ENCODE measurements at regions not wholly inside any gene's neighbourhood (a gene's known extent, or its start where the extent isn't known, plus 50 kb on each side); places are given as distances from the start of the nearest gene placed in this dataset.
"Not testable (repeated sequence)": the region's sequence is repeated elsewhere in the genome, so short reads cannot be mapped to it uniquely, and the experiment has no call there.

- 92% methylated on average over 5 of the region's 10 CpGs for WGBS (ENCODE audit: missing lambda C conversion rate)
- FAIRE-seq: not testable (repeated sequence)
These were observed 210.3 kb downstream of the TRIML1 start for GRCh38 chr4:188349569-188349968.

GRCh38 chr4:188363196-188363595, 224.0 kb downstream of the TRIML1 start:
- ATAC-seq: no peak
- no peak overlapping the region for H3K4me3 ChIP-seq
- no peak for FAIRE-seq
- WGBS (ENCODE audit: missing lambda C conversion rate): 63% methylated on average over 1 of the region's 1 CpG
- ChIA-PET POLR2A (no interaction called here), CTCF (no interaction called here)
- no peaks in the 10 kb centered on the region for H3K9me3 ChIP-seq
- H3K4me1 ChIP-seq: peaks cover 5% of the 10 kb centered on the region; the same call in 2 of the 3 replicates
- DNase-seq (ENCODE audit: low read depth in 1 of 2, low spot score in 1 of 2): no peak
- H3K4me2 ChIP-seq: no peak overlapping the region
- no peak for TF ChIP-seq NPAS2 (CRISPR knock-in tag; IDR thresholded peaks at IDR 0.05; ENCODE audit: borderline replicate concordance)
- TF ChIP-seq HOXB13 (CRISPR knock-in tag; IDR thresholded peaks at IDR 0.05; ENCODE audit: low read depth): no peak
- TF ChIP-seq FOSL2 (IDR thresholded peaks at IDR 0.05): no peak
- no peak for TF ChIP-seq FOSL2 (CRISPR knock-in tag; IDR thresholded peaks at IDR 0.05)
- no peak for TF ChIP-seq EP300 (IDR thresholded peaks at IDR 0.05)
- no peak for TF ChIP-seq RNF2 (IDR thresholded peaks at IDR 0.05; ENCODE audit: borderline replicate concordance, low read depth)
- no peak for TF ChIP-seq CBX2 (IDR thresholded peaks at IDR 0.05; ENCODE audit: borderline replicate concordance, low read depth)
- TF ChIP-seq RCOR1 (IDR thresholded peaks at IDR 0.05; ENCODE audit: low read depth, low read length): no peak
- TF ChIP-seq USF2 (IDR thresholded peaks at IDR 0.05): no peak
- 0 out of 6 replicates have a peak overlapping the region, but pooled peaks of 1 of the 2 experiments have one; percentile 24 for H3K27ac ChIP-seq

More at GRCh38 chr4:188349569-188349968, 210.3 kb downstream of the TRIML1 start:
- ATAC-seq; DNase-seq (ENCODE audit: low read depth in 1 of 2, low spot score in 1 of 2); H3K9me3 ChIP-seq; H3K27ac ChIP-seq; CTCF ChIA-PET; H3K4me2 ChIP-seq; POLR2A ChIA-PET; H3K4me1 ChIP-seq; H3K4me3 ChIP-seq: not testable (repeated sequence)

GRCh38 chr4:188370777-188371176, 231.5 kb downstream of the TRIML1 start:
- Histone ChIP-seq H3K4me1 (peaks cover 4% of the 10 kb centered on the region; the same call in 1 of the 3 replicates), H3K4me2 (no peak overlapping the region), H3K9me3 (no peaks in the 10 kb centered on the region), H3K4me3 (no peak overlapping the region), H3K27ac (no peak overlapping the region)
- ChIA-PET POLR2A (no interaction called here), CTCF (interaction anchor here (0.9 kb wide), 1 partner anchor 288 kb away, joined by 3 read pairs; no protein-coding TSS in a partner anchor)
- FAIRE-seq (no peak), DNase-seq (ENCODE audit: low read depth in 1 of 2, low spot score in 1 of 2) (no peak), ATAC-seq (no peak)
- TF ChIP-seq EHF (CRISPR knock-in tag; IDR thresholded peaks at IDR 0.05) (no peak), MAFK (IDR thresholded peaks at IDR 0.05; ENCODE audit: partially characterized antibody) (no peak), KDM1A (IDR thresholded peaks at IDR 0.05; ENCODE audit: low read depth) (no peak), TP53 (CRISPR knock-in tag; IDR thresholded peaks at IDR 0.05) (no peak), BHLHE40 (IDR thresholded peaks at IDR 0.05; ENCODE audit: low read depth, low read length) (no peak), RAD21 (conservative IDR thresholded peaks at IDR 0.05 in 1 of 2, IDR thresholded peaks at IDR 0.05 in 1 of 2) (no peak), E2F6 (IDR thresholded peaks at IDR 0.05; ENCODE audit: borderline replicate concordance, low read depth) (no peak), MAX (IDR thresholded peaks at IDR 0.05) (no peak), CHD2 (IDR thresholded peaks at IDR 0.05; ENCODE audit: low read length, partially characterized antibody) (no peak), ELK1 (IDR thresholded peaks at IDR 0.05; ENCODE audit: low read depth, low read length) (no peak), HOXB13 (CRISPR knock-in tag; IDR thresholded peaks at IDR 0.05; ENCODE audit: low read depth) (no peak), ESRRA (IDR thresholded peaks at IDR 0.05; ENCODE audit: borderline replicate concordance, low read length) (no peak), ZNF302 (CRISPR knock-in tag; IDR thresholded peaks at IDR 0.05) (no peak), JUNB (IDR thresholded peaks at IDR 0.05) (no peak), CEBPB (IDR thresholded peaks at IDR 0.05) (no peak), CBX2 (IDR thresholded peaks at IDR 0.05; ENCODE audit: borderline replicate concordance, low read depth) (no peak), FOSB (CRISPR knock-in tag; IDR thresholded peaks at IDR 0.05) (no peak), TFCP2L1 (CRISPR knock-in tag; IDR thresholded peaks at IDR 0.05) (no peak), NPAS2 (CRISPR knock-in tag; IDR thresholded peaks at IDR 0.05; ENCODE audit: borderline replicate concordance) (no peak), CHD4 (IDR thresholded peaks at IDR 0.05; ENCODE audit: borderline replicate concordance) (no peak)
- 91% methylated on average over 3 of the region's 3 CpGs for WGBS (ENCODE audit: missing lambda C conversion rate)

All from A549 (cell line).